SK-N-MC (cell line): ENCODE measurements at regions not wholly inside any gene's neighbourhood (a gene's known extent, or its start where the extent isn't known, plus 50 kb on each side); places are given as distances from the start of the nearest gene placed in this dataset.

ENCODE experiments used
- DNase-seq: peaks from one replicate; pipeline ENCODE4 v3.0.0-alpha.2; 2011; ENCODE audit warnings: low read depth, low spot score
- H3K27ac ChIP-seq: fragments of 200-600 bp; sonication (generic); 2 replicates; pipeline ENCODE4 v1.5.1; 2016; ENCODE audit warnings: mixed run types
- H3K36me3 ChIP-seq: fragments of 200-600 bp; sonication (generic); 2 replicates; pipeline ENCODE4 v1.6.1; 2017; ENCODE audit warnings: antibody characterized with exemption, low read length, mixed read lengths; ENCODE audit not compliant: insufficient read depth
- H3K4me3 ChIP-seq: fragments of 200-600 bp; sonication (generic); 2 replicates; pipeline ENCODE4 v1.5.1; 2016
- H3K9ac ChIP-seq: fragments of 200-600 bp; sonication (generic); 2 replicates; pipeline ENCODE4 v1.8.0; 2017; ENCODE audit warnings: mixed run types, mixed read lengths; ENCODE audit not compliant: insufficient read length
- H3K9me3 ChIP-seq: fragments of 200-600 bp; sonication (generic); 2 replicates; pipeline ENCODE4 v1.6.1; 2017; ENCODE audit warnings: low read depth, mild to moderate bottlenecking, antibody characterized with exemption, low read length, moderate library complexity, mixed read lengths
- EZH2 ChIP-seq: fragments of 200-600 bp; sonication (generic); IDR thresholded peaks from one replicate; pipeline ENCODE4 v1.6.1; 2017; ENCODE audit warnings: antibody characterized with exemption
- FOXP2 ChIP-seq: optimal IDR thresholded peaks from 2 replicates; pipeline ENCODE3; 2011; ENCODE audit warnings: mild to moderate bottlenecking, moderate library complexity; ENCODE audit not compliant: insufficient read depth; ENCODE audit errors: extremely low read length, control extremely low read depth
- POLR2AphosphoS5 ChIP-seq: IDR thresholded peaks from 2 replicates; pipeline ENCODE4 v1.6.1; 2012; ENCODE audit warnings: mild to moderate bottlenecking, low read depth, low read length, borderline replicate concordance

- Histone ChIP-seq H3K9ac (no peak overlapping the region), H3K4me3 (no peak overlapping the region), H3K27ac (no peak overlapping the region), H3K36me3 (no peaks in the 10 kb centered on the region), H3K9me3 (no peaks in the 10 kb centered on the region)
- DNase-seq = no peak
- TF ChIP-seq POLR2AphosphoS5 (no peak), EZH2 (no peak), FOXP2 (no peak)
Measured at GRCh38 chr1:88224906-88225305, 459.2 kb upstream of the PKN2 start.

- Histone ChIP-seq H3K9ac (no peak overlapping the region), H3K4me3 (no peak overlapping the region), H3K27ac (no peak overlapping the region), H3K36me3 (no peaks in the 10 kb centered on the region), H3K9me3 (no peaks in the 10 kb centered on the region)
- DNase-seq = no peak
- TF ChIP-seq FOXP2 (no peak), POLR2AphosphoS5 (no peak), EZH2 (no peak)
Measured at GRCh38 chr1:88228114-88228513, 456.0 kb upstream of the PKN2 start.

- Histone ChIP-seq H3K27ac (no peak overlapping the region), H3K9me3 (no peaks in the 10 kb centered on the region), H3K4me3 (no peak overlapping the region), H3K9ac (no peak overlapping the region), H3K36me3 (no peaks in the 10 kb centered on the region)
- no peak for TF ChIP-seq FOXP2
- TF ChIP-seq POLR2AphosphoS5 = no peak
- no peak for TF ChIP-seq EZH2
- no peak for DNase-seq
Measured at GRCh38 chr1:88230126-88230525, 453.9 kb upstream of the PKN2 start.

GRCh38 chr1:88237058-88237457, 447.0 kb upstream of the PKN2 start:
- DNase-seq = peak; percentile 55
- Histone ChIP-seq H3K36me3 (no peaks in the 10 kb centered on the region), H3K27ac (peak overlapping the region; percentile 75), H3K4me3 (peak overlapping the region; percentile 67), H3K9me3 (no peaks in the 10 kb centered on the region), H3K9ac (peak overlapping the region; percentile 38)
- TF ChIP-seq EZH2 (no peak), POLR2AphosphoS5 (no peak), FOXP2 (no peak)

- Histone ChIP-seq H3K4me3 (no peak overlapping the region), H3K9ac (no peak overlapping the region), H3K9me3 (no peaks in the 10 kb centered on the region), H3K27ac (no peak overlapping the region), H3K36me3 (no peaks in the 10 kb centered on the region)
- TF ChIP-seq EZH2 (no peak), FOXP2 (no peak), POLR2AphosphoS5 (no peak)
- DNase-seq = no peak
Measured at GRCh38 chr1:88239205-88239604, 444.9 kb upstream of the PKN2 start.

DNA sequence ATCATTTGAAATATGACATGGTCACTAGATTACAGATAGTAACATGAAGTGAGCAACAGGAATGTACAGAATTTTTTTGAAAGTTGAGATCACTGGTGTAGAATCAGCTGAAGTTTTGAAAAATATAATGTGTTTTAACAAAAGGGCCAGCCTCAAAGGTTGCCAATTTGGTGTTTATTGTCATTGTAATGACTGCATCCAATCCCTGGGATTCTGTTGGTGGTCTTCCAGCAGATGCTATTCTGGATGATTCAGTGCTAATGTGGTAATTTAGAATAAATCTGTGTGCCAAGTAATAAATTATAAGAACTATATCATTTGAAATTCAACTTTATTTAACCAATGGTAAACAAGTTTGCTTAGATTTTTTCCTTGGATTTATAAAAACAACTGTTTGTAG, 436.4 kb upstream of the PKN2 start:
- H3K27ac ChIP-seq = no peak overlapping the region
- DNase-seq = no peak

DNA sequence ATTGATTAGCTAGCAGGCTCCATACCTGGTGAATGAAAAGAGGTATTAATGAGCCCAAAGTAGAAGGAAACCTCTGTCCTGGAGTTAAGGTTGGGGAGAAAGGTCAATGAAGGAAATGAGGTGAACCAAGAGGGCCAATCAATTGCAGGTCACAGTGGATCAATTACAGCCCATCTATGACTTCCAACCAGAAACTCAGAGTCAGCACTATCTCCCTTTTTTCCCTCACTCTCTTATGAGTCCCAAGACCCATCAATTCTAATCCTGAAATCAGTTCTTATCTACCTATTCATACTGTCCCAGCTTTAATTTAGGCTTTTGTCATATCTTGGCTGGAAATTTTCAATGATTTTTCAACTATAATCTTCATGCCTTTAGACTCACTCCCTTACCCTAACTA, 433.2 kb upstream of the PKN2 start:
- Histone ChIP-seq H3K9ac (no peak overlapping the region), H3K4me3 (no peak overlapping the region), H3K9me3 (no peaks in the 10 kb centered on the region), H3K27ac (no peak overlapping the region), H3K36me3 (no peaks in the 10 kb centered on the region)
- no peak for DNase-seq
- TF ChIP-seq EZH2 (no peak), FOXP2 (no peak), POLR2AphosphoS5 (no peak)

More for the DNA sequence above, 436.4 kb upstream of the PKN2 start:
- 0 out of 2 replicates have a peak, but pooled peaks cover 2% of the 10 kb centered on the region for H3K9me3 ChIP-seq
- TF ChIP-seq EZH2 (no peak), POLR2AphosphoS5 (no peak), FOXP2 (no peak)
- no peak overlapping the region for H3K9ac ChIP-seq
- H3K36me3 ChIP-seq = no peaks in the 10 kb centered on the region
- no peak overlapping the region for H3K4me3 ChIP-seq

- no peak overlapping the region for H3K4me3 ChIP-seq
- H3K9ac ChIP-seq = no peak overlapping the region
- H3K36me3 ChIP-seq = no peaks in the 10 kb centered on the region
- no peak overlapping the region for H3K27ac ChIP-seq
- H3K9me3 ChIP-seq = no peaks in the 10 kb centered on the region
- TF ChIP-seq EZH2 = no peak
- TF ChIP-seq FOXP2 = no peak
- TF ChIP-seq POLR2AphosphoS5 = no peak
- no peak for DNase-seq
Measured at GRCh38 chr1:88252745-88253144, 431.3 kb upstream of the PKN2 start.

- Histone ChIP-seq H3K9ac (no peak overlapping the region), H3K36me3 (no peaks in the 10 kb centered on the region), H3K4me3 (no peak overlapping the region), H3K9me3 (no peaks in the 10 kb centered on the region), H3K27ac (no peak overlapping the region)
- no peak for TF ChIP-seq FOXP2
- TF ChIP-seq POLR2AphosphoS5 = no peak
- no peak for TF ChIP-seq EZH2
- no peak for DNase-seq
Measured at GRCh38 chr1:88265606-88266005, 418.5 kb upstream of the PKN2 start.
